Karpas-422 (cell line): ENCODE measurements at regions not wholly inside any gene's neighbourhood (a gene's known extent, or its start where the extent isn't known, plus 50 kb on each side); places are given as distances from the start of the nearest gene placed in this dataset.
"Not testable (repeated sequence)": the region's sequence is repeated elsewhere in the genome, so short reads cannot be mapped to it uniquely, and the experiment has no call there.

Experiments
- DNase-seq: peaks from one replicate; pipeline ENCODE4 v3.0.0-alpha.2; 2015
- H2AFZ ChIP-seq: fragments of 200-600 bp; sonication (generic); 2 replicates; pipeline ENCODE4 v1.6.1; 2014; ENCODE audit warnings: antibody characterized with exemption, low read length, mixed read lengths
- H3K27ac ChIP-seq: fragments of 200-600 bp; sonication (generic); 2 replicates; pipeline ENCODE4 v1.5.1; 2014; ENCODE audit warnings: mild to moderate bottlenecking, low read length, moderate library complexity
- H3K27me3 ChIP-seq: fragments of 200-600 bp; sonication (generic); 2 replicates; pipeline ENCODE4 v1.6.1; 2014; ENCODE audit warnings: low read length, mixed read lengths
- H3K36me3 ChIP-seq: fragments of 200-600 bp; sonication (generic); 2 replicates; pipeline ENCODE4 v1.6.1; 2014; ENCODE audit warnings: low read length, mixed read lengths; ENCODE audit not compliant: insufficient read depth
- H3K4me1 ChIP-seq: fragments of 200-600 bp; sonication (generic); 2 replicates; pipeline ENCODE4 v1.6.1; 2014; ENCODE audit warnings: mild to moderate bottlenecking, low read length, mixed read lengths
- H3K4me2 ChIP-seq: fragments of 200-600 bp; sonication (generic); 2 replicates; pipeline ENCODE4 v1.6.1; 2014; ENCODE audit warnings: low read length, low read depth, mild to moderate bottlenecking; ENCODE audit not compliant: poor library complexity, severe bottlenecking
- H3K4me3 ChIP-seq: fragments of 200-600 bp; sonication (generic); 2 replicates; pipeline ENCODE4 v1.5.1; 2014; ENCODE audit warnings: mild to moderate bottlenecking, antibody characterized with exemption, low read length, mixed read lengths
- H3K79me2 ChIP-seq: fragments of 200-600 bp; sonication (generic); 2 replicates; pipeline ENCODE4 v1.6.1; 2014; ENCODE audit warnings: mild to moderate bottlenecking, low read length, mixed read lengths
- H3K9ac ChIP-seq: fragments of 200-600 bp; sonication (generic); 2 replicates; pipeline ENCODE4 v1.6.0; 2014; ENCODE audit warnings: low read length
- H3K9me2 ChIP-seq: fragments of 200-600 bp; sonication (generic), shearing (Covaris generic); replicated peaks from 2 replicates; pipeline ENCODE4 v1.6.0; 2014; ENCODE audit warnings: mild to moderate bottlenecking, low read length, moderate library complexity; ENCODE audit not compliant: insufficient read depth
- H3K9me3 ChIP-seq: fragments of 300-700, 200-600 bp; sonication (generic); 2 replicates; pipeline ENCODE4 v1.6.1; 2014; ENCODE audit warnings: low read length, mixed read lengths
- H4K20me1 ChIP-seq: fragments of 200-600 bp; sonication (generic); 2 replicates; pipeline ENCODE4 v1.6.1; 2014; ENCODE audit warnings: mild to moderate bottlenecking, antibody characterized with exemption, low read length, low read depth; ENCODE audit not compliant: insufficient read depth

GRCh38 chr3:82556113-82556512, 794.7 kb upstream of the GBE1 start:
- H4K20me1 ChIP-seq: no peaks in the 10 kb centered on the region
- H3K9me3 ChIP-seq: peaks cover 45% of the 10 kb centered on the region
- no peak for DNase-seq
- H3K27ac ChIP-seq: no peak overlapping the region
- no peak overlapping the region for H3K4me3 ChIP-seq
- no peak overlapping the region for H2AFZ ChIP-seq
- no peak overlapping the region for H3K9ac ChIP-seq
- H3K9me2 ChIP-seq: no peaks in the 10 kb centered on the region
- no peaks in the 10 kb centered on the region for H3K27me3 ChIP-seq
- H3K79me2 ChIP-seq: no peaks in the 10 kb centered on the region
- H3K36me3 ChIP-seq: no peaks in the 10 kb centered on the region
- no peak overlapping the region for H3K4me2 ChIP-seq
- H3K4me1 ChIP-seq: no peaks in the 10 kb centered on the region

DNA sequence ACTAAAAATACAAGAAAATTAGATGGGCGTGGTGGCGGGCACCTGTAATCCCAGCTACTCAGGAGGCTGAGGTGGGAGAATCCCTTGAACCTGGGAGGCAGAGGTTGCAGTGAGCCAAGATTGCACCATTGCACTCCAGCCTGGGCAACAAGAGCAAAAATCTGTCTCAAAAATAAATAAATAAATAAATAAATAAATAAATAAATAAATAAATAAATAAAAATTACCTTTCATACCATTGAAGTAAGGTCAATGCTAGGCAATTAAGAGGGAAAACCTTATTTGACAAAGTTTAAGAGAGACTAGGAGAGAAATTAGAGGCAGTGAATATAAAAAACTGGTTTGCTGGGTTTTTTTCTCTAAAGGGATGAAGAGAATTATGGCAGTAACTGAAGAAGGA, 781.1 kb upstream of the GBE1 start:
- H4K20me1 ChIP-seq, DNase-seq, H3K9me2 ChIP-seq, H3K9ac ChIP-seq, H3K4me3 ChIP-seq, H3K79me2 ChIP-seq, H3K36me3 ChIP-seq, H3K27ac ChIP-seq, H3K27me3 ChIP-seq, H3K4me1 ChIP-seq, H2AFZ ChIP-seq, H3K4me2 ChIP-seq: not testable (repeated sequence)
- H3K9me3 ChIP-seq: peaks cover 26% of the 10 kb centered on the region; the same call in 1 of the 2 replicates

- Histone ChIP-seq H3K79me2 (no peaks in the 10 kb centered on the region), H3K4me1 (no peaks in the 10 kb centered on the region), H3K27me3 (no peaks in the 10 kb centered on the region), H3K27ac (no peak overlapping the region), H3K4me3 (no peak overlapping the region), H3K9me3 (peaks cover 33% of the 10 kb centered on the region), H3K36me3 (no peaks in the 10 kb centered on the region), H3K9me2 (no peaks in the 10 kb centered on the region), H4K20me1 (no peaks in the 10 kb centered on the region), H3K4me2 (no peak overlapping the region), H3K9ac (no peak overlapping the region), H2AFZ (no peak overlapping the region)
- no peak for DNase-seq
Observed at GRCh38 chr3:82521657-82522056, 760.2 kb upstream of the GBE1 start.

DNA sequence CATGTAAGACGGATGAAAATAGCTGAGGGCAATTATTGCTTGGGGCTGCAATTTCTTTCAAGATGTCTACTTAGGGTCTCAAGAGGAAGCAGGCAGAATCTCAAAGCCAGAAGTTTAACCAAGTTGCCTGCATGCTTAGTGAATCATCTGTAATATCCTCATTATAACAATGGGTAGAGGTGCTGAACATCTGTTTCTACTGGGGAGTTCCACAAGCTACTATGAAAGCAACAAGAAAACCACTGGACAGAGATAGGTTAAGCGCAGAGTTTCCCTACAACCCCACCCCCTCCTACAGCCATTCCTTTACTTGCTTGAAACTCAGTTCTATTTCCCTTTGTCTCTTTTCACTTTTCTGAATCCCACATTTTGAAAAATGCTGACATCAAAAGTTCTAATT, 759.4 kb upstream of the GBE1 start:
- no peaks in the 10 kb centered on the region for H4K20me1 ChIP-seq
- no peak overlapping the region for H3K9ac ChIP-seq
- H3K9me3 ChIP-seq: peaks cover 31% of the 10 kb centered on the region
- H3K9me2 ChIP-seq: no peaks in the 10 kb centered on the region
- H3K36me3 ChIP-seq: no peaks in the 10 kb centered on the region
- no peak overlapping the region for H3K4me2 ChIP-seq
- H3K4me1 ChIP-seq: no peaks in the 10 kb centered on the region
- H3K27ac ChIP-seq: no peak overlapping the region
- H3K4me3 ChIP-seq: no peak overlapping the region
- no peak for DNase-seq
- no peaks in the 10 kb centered on the region for H3K79me2 ChIP-seq
- no peak overlapping the region for H2AFZ ChIP-seq
- H3K27me3 ChIP-seq: no peaks in the 10 kb centered on the region

- Histone ChIP-seq H3K36me3 (no peaks in the 10 kb centered on the region), H3K27me3 (no peaks in the 10 kb centered on the region), H3K27ac (no peak overlapping the region), H3K9me3 (peaks cover 13% of the 10 kb centered on the region), H3K4me2 (no peak overlapping the region), H3K79me2 (no peaks in the 10 kb centered on the region), H4K20me1 (no peaks in the 10 kb centered on the region), H3K9me2 (no peaks in the 10 kb centered on the region), H2AFZ (no peak overlapping the region), H3K4me1 (no peaks in the 10 kb centered on the region), H3K9ac (no peak overlapping the region), H3K4me3 (no peak overlapping the region)
- DNase-seq: no peak
Observed at GRCh38 chr3:82509951-82510603, 748.6 kb upstream of the GBE1 start.

DNA sequence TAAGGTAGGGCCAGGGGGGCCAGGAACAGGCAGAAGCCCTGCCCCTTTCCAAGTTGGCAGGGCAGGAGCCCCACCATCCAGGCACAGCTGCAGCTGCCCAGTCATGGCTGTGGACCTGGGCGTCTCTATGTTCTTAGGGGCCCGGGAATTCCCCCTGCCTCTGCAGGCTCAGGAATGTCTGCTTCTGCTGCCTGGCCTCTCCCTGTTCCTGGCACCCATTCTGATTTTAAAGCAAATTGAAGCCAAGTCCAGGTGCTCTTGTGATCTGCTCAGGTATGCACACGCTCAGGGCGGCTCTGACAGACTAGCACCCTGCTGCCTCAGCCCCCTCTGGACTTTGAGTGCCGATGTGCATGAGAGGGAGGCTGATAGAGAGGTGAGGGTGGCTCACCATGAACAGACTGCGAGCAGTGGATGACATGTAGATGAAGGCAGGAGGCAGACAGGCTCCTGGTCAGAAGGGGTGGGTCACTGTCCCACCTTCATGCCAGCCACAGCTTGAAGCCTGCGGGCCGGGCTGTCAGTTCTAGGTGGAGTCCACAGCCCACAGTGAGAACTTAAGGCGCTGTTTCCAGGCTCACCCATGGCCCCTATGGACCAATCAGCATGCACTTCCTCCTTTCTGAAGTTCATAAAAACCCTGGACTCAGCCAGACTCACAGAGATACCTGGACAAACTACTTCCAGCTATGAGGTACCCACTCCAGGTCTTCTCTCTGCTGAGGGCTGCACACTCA, 747.8 kb upstream of the GBE1 start:
- no peaks in the 10 kb centered on the region for H3K36me3 ChIP-seq
- H3K27me3 ChIP-seq: no peaks in the 10 kb centered on the region
- no peaks in the 10 kb centered on the region for H3K9me2 ChIP-seq
- no peak for DNase-seq
- H3K4me2 ChIP-seq: no peak overlapping the region
- H2AFZ ChIP-seq: no peak overlapping the region
- H3K4me3 ChIP-seq: no peak overlapping the region
- H3K4me1 ChIP-seq: no peaks in the 10 kb centered on the region
- no peaks in the 10 kb centered on the region for H4K20me1 ChIP-seq
- peaks cover 14% of the 10 kb centered on the region for H3K9me3 ChIP-seq
- no peak overlapping the region for H3K9ac ChIP-seq
- H3K79me2 ChIP-seq: no peaks in the 10 kb centered on the region
- no peak overlapping the region for H3K27ac ChIP-seq

DNA sequence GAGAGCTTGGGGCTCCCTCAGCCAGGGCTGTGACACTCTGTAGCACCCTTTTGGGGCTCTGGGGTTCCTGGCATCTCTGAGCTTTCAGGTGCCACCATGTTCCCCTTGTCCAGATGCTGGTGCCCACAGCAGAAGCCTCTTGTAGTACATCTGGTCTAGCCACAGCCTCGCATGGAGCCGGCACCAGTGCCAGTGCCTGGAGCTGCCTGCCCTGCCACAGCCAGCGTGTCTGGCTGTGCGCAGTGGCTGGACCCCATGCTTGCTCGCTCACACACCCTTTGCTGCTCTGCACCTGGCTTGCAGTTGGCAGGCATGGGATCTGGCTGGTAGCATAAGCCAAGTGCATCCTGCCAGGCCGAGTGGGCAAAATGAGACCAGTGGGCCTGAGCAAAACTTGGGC, 744.8 kb upstream of the GBE1 start:
- no peak overlapping the region for H2AFZ ChIP-seq
- no peaks in the 10 kb centered on the region for H3K9me2 ChIP-seq
- no peak overlapping the region for H3K4me2 ChIP-seq
- no peak overlapping the region for H3K9ac ChIP-seq
- H3K4me1 ChIP-seq: no peaks in the 10 kb centered on the region
- H3K36me3 ChIP-seq: no peaks in the 10 kb centered on the region
- peaks cover 13% of the 10 kb centered on the region for H3K9me3 ChIP-seq
- DNase-seq: no peak
- no peak overlapping the region for H3K4me3 ChIP-seq
- no peaks in the 10 kb centered on the region for H3K27me3 ChIP-seq
- H4K20me1 ChIP-seq: no peaks in the 10 kb centered on the region
- no peak overlapping the region for H3K27ac ChIP-seq
- H3K79me2 ChIP-seq: no peaks in the 10 kb centered on the region

DNA sequence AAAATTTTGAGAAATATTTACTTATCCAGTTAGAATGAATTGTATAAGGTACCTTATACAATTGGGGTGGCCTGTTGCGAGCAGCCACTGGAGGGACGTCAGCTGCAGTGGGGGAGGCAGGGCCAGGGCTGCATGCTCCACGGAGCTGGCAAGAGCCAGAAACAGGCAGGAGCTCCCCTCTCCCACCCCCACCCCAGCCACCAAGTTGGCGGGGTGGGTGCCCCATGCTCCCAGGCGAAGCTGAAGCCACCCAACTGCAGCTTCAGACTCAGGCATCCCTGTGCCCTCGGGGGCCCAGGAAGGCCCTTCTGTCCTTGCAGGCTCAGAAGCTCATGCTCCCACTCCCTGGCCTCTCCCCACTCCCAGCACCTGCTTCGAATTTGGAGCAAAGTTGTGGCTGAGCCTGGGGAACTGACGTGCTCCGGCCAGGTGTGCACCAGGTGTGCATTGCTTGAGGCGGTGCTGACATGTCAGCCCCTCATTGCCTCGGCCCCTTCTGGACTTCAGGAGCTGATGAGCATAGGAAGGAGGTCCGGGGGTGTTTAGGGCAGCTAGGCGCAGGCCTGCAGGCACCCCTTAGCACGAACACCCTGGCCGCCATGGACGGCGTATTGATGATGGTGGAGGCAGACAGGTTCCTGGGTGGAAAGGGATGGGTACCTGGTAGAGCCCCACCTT, 743.8 kb upstream of the GBE1 start:
- Histone ChIP-seq H3K4me3 (no peak overlapping the region), H4K20me1 (no peaks in the 10 kb centered on the region), H2AFZ (no peak overlapping the region), H3K27ac (no peak overlapping the region), H3K4me2 (no peak overlapping the region), H3K9ac (no peak overlapping the region), H3K9me3 (peaks cover 14% of the 10 kb centered on the region), H3K27me3 (no peaks in the 10 kb centered on the region), H3K4me1 (no peaks in the 10 kb centered on the region), H3K79me2 (no peaks in the 10 kb centered on the region), H3K9me2 (no peaks in the 10 kb centered on the region), H3K36me3 (no peaks in the 10 kb centered on the region)
- DNase-seq: no peak
